Stimulated activated naive CD8-positive, alpha-beta T cell treated with anti-CD3 and anti-CD28 coated beads, Interleukin-15, amount 100 ng/mL, for 72 hours (primary cell): ENCODE measurements at regions not wholly inside any gene's neighbourhood (a gene's known extent, or its start where the extent isn't known, plus 50 kb on each side); places are given as distances from the start of the nearest gene placed in this dataset.
"Not testable (repeated sequence)": the region's sequence is repeated elsewhere in the genome, so short reads cannot be mapped to it uniquely, and the experiment has no call there.

Experiments
- ATAC-seq: fragments of 150-1000 bp; cut with Tn5 transposase; 2 replicates; pipeline ENCODE4 v1.10.0; 2021; ENCODE audit warnings: mild to moderate bottlenecking, moderate library complexity
- DNase-seq, 2 donors: peaks; one replicate each; pipeline ENCODE4 v3.0.0; 2021 to 2022
- H3K27ac Mint-ChIP-seq, 2 donors: one replicate each; pipeline ENCODE4 v1.8.0; 2022; ENCODE audit warnings: mild to moderate bottlenecking in 2 of 2, mixed read lengths in 2 of 2, moderate library complexity in 2 of 2
- H3K27me3 Mint-ChIP-seq: one replicate; pipeline ENCODE4 v1.8.0; 2022; ENCODE audit warnings: mixed read lengths
- H3K4me1 Mint-ChIP-seq: one replicate; pipeline ENCODE4 v1.8.0; 2022; ENCODE audit warnings: mild to moderate bottlenecking, mixed read lengths
- H3K4me3 Mint-ChIP-seq, 2 donors: one replicate each; pipeline ENCODE4 v1.8.0; 2022; ENCODE audit warnings: mild to moderate bottlenecking in 2 of 2, mixed read lengths in 2 of 2, moderate library complexity in 1 of 2
- H3K9me3 Mint-ChIP-seq, 2 donors: one replicate each; pipeline ENCODE4 v1.8.0; 2022; ENCODE audit warnings: mixed read lengths in 2 of 2

DNA sequence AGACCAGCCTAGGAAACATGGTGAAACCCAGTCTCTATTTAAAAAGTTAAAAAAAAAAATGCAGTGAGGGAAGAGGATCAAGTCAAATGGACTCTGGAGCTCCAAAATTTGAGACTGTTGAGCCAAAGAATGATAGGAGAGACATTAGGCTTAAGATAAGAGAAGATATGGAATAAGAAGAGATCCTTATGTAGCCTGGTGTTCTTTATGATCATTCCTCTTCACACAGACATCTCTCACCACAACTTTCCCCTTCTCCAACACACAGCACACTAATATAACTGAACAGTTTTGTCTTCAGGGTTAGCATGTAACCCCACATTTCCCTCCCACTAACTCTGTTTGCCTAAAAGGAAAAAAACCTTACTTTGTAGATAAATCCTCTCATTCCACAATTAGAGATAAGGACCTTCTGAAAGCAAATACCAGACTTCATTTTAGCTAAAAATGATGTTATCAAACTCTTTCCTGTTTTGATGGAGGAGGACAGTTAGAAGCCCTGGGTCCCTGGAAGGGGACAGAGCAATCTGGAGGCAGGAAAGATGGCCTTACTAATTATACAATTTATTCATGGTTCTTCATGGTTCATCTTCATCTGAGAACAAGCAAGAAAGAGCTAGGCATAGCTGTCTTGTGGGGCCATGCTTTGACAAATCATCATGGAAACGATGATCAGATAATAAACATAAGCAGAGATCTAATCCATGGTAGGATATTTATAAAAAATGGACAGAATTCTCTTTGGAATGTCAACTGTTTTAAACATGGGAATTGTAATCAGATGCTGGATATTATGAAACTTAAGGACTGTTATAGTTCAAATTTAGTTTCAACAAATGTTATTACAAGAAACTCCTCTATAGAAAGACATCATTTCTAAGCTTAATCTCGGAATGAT lies 96.7 kb upstream of the S1PR1 start:
- Mint-ChIP-seq H3K4me3 (no peak overlapping the region), H3K4me1 (peaks cover 56% of the 10 kb centered on the region), H3K9me3 (peaks cover 4 to 7% of the 10 kb centered on the region in 2 donors), H3K27ac (no peak overlapping the region), H3K27me3 (no peaks in the 10 kb centered on the region)
- no peak for DNase-seq
- ATAC-seq = no peak

DNA sequence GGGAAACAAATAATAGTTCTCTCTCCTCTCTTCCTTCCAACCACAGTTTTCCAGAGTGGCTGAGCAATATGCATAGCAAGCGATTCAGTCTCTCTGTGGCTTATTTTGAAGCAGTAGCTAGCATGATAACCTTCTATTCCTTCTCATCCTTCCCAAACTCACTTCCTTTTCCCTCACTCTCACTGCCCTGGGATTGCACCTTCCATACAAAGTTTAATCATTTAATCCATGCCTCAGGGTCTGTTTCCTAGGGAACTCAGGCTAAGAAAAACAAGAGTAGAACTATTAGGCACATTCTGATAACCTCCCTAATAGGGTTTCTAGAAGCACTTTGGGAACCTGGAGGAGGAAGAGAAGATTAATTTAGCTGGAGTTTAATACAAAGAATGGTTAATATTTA lies 97.7 kb upstream of the S1PR1 start:
- ATAC-seq (no peak), DNase-seq (no peak)
- no peaks in the 10 kb centered on the region for H3K27me3 Mint-ChIP-seq
- no peak overlapping the region for H3K4me3 Mint-ChIP-seq
- H3K9me3 Mint-ChIP-seq = peaks cover 4 to 7% of the 10 kb centered on the region in 2 donors
- H3K4me1 Mint-ChIP-seq = peaks cover 58% of the 10 kb centered on the region
- H3K27ac Mint-ChIP-seq = no peak overlapping the region

DNA sequence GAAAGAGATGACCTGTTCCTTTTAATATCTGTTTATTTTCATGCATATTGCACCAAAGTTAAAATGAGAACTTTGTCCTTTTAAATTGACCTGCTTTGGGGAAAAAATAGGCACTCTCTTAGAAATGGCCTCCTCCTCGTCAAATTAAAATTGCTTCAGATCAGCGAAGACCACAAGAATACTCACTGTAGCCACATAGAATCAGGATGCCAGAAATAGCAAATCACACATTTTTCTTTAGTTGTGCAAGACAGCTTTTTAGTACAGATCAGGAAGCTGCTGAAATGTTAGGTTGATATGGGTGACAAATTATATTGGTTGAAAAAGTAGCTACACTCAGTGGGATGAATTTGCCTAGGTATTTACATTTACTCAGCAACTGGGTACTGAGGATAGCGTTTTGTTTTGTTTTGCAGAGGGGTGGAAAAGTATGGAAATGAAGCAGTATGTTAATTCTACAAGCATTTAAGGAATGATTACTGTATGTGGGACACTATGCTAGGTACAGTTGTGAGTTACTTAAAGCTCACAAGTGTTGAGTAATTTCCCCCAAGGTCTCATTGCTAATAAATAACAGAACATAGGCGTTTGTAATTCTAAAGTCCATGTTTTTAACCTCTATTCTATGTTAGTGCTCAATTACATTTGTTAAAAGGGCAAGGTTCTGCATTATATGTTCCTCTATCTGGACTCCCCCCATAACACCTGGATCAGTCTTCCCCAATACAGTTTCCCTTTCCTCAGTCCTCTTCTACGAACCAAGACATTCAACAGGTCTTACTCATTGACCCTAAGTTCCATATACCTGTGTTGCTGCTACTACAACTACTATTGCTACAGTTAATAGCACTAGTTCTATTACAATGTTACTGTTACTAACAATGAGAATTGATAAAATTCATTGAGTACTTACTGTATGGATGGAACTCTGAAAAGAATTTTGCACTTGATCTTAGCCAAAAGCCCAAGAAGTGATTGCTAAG lies 99.4 kb upstream of the S1PR1 start:
- H3K27me3 Mint-ChIP-seq = no peaks in the 10 kb centered on the region
- H3K9me3 Mint-ChIP-seq = no peaks in the 10 kb centered on the region
- peak; percentile 78 for ATAC-seq
- H3K4me3 Mint-ChIP-seq = peak overlapping the region; percentile 48 to 49
- peak overlapping the region; percentile 48 to 57 for H3K27ac Mint-ChIP-seq
- no peak for DNase-seq
- peaks cover 67% of the 10 kb centered on the region for H3K4me1 Mint-ChIP-seq

DNA sequence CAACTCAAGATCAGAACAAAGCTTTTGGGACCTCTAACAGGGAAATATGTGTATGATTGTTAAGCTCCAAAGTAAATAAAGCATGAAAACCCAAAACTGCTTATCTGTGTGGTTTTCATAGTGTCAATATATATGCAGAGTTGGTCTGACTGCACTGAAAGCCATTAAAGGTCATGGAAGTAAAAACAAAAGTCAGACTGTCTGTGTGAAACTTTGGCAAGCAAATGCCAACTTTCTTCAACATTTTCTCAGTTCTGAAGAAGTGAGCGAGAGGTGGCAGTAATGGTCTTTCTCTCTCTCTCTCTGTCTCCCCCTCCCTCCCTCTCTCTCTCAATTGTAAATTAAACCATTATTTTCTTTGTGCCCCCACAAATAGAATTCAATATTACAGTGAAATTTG lies 100.1 kb upstream of the S1PR1 start:
- peak; percentile 89 for ATAC-seq
- peak; percentile 28 to 35 for DNase-seq
- peaks cover 70% of the 10 kb centered on the region for H3K4me1 Mint-ChIP-seq

DNA sequence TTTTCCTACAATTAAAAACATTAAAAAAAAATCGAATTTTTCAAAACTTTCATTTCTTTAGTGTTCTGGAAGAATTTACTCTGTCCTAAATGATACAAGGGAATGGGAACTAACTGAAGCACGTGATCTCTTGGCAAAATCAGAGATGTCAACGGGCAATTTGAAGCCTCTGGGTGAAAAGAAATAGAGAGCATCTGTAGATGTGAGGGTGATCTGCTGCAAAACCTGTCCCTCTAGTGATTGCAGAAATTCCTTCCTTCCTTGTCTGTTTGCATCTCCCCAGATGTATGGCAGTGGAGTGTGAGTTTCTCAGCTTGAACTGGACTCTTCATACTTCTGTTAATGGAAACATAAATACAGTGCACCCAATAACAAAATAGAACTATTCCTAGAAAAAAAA lies 100.5 kb upstream of the S1PR1 start:
- DNase-seq = no peak
- no peaks in the 10 kb centered on the region for H3K9me3 Mint-ChIP-seq

More for the DNA sequence above, 100.1 kb upstream of the S1PR1 start:
- H3K27ac Mint-ChIP-seq = peak overlapping the region; percentile 48 to 55
- H3K4me3 Mint-ChIP-seq = peak overlapping the region; percentile 48 to 49
- H3K9me3 Mint-ChIP-seq = no peaks in the 10 kb centered on the region
- no peaks in the 10 kb centered on the region for H3K27me3 Mint-ChIP-seq

DNA sequence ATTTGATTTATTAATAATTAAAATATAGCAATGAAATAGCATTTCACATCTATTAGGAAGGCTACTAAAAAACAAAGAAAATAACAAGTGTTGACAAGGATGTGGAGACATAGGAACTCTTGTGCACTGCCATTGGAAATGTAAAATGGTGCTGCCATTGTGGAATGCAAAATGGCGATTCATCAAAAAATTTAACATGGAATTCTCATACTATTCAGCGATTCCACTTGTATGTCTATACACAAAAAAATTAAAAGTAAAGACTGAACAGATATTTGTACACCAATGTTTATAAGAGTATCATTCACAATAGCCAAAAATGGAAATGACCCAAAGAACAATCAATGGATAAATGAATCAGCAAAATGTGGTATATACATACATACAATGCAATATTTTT lies 101.3 kb upstream of the S1PR1 start:
- no peak for DNase-seq
- no peak for ATAC-seq
- Mint-ChIP-seq H3K27ac (no peak overlapping the region), H3K27me3 (no peaks in the 10 kb centered on the region), H3K9me3 (no peaks in the 10 kb centered on the region), H3K4me3 (no peak overlapping the region), H3K4me1 (peaks cover 82% of the 10 kb centered on the region)

More for the DNA sequence above, 100.5 kb upstream of the S1PR1 start:
- no peaks in the 10 kb centered on the region for H3K27me3 Mint-ChIP-seq
- no peak overlapping the region for H3K27ac Mint-ChIP-seq
- peaks cover 74% of the 10 kb centered on the region for H3K4me1 Mint-ChIP-seq
- peak overlapping the region; percentile 36 to 49 for H3K4me3 Mint-ChIP-seq
- ATAC-seq = no peak

DNA sequence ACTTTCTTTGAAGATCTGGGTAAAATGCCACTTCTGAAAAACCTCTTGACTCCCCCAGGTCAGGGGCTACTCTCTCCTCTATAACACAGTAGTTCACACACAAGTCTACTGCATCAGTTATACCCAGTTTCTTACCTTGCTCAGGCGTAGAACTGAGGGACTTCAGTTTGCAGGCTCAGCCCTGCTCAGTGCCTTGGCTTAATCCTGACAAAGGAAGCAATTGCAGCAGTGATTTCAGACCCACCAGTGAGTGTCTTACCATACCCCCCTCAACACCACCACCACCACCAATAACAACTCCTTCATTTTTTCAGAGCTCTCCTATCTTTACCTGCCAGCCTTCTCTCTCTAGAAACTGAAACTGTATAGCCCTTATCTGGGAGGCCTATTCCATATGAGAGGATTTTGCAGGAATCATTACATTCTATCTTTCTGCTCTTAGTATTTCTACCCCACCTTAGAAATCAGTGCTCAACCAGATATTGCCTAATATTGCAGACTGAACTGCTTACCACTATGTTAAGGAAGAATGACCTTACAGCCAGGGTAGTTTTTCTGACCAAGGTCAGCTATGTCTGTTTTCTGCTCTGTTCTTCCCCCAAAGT lies 105.5 kb upstream of the S1PR1 start:
- no peak overlapping the region for H3K4me3 Mint-ChIP-seq
- no peak overlapping the region for H3K27ac Mint-ChIP-seq
- DNase-seq (no peak), ATAC-seq (peak; percentile 29)
- no peaks in the 10 kb centered on the region for H3K9me3 Mint-ChIP-seq
- peaks cover 68% of the 10 kb centered on the region for H3K4me1 Mint-ChIP-seq
- no peaks in the 10 kb centered on the region for H3K27me3 Mint-ChIP-seq

DNA sequence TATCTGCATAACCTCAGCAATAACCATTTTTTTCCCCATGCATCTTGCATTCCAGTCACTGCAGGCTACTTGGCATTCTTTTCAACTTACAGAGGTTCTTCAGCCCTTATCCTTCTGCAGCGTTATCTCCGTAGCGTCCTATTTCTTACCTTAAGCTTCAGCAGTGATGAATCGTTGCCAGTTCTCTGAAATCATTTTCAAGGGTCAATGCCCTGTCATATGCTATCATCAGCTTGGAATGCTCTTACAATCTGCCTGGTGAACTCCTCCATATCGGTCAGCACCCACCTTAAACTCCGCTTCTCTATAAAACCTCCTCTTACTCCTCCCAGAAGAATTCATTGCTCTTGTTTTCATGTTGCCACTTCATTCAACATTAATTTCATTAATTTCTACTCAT lies 105.1 kb upstream of the DPH5 start:
- Mint-ChIP-seq H3K27ac (no peak overlapping the region), H3K4me3 (no peak overlapping the region), H3K9me3 (no peaks in the 10 kb centered on the region), H3K4me1 (peaks cover 62% of the 10 kb centered on the region), H3K27me3 (no peaks in the 10 kb centered on the region)
- DNase-seq (no peak), ATAC-seq (no peak)

DNA sequence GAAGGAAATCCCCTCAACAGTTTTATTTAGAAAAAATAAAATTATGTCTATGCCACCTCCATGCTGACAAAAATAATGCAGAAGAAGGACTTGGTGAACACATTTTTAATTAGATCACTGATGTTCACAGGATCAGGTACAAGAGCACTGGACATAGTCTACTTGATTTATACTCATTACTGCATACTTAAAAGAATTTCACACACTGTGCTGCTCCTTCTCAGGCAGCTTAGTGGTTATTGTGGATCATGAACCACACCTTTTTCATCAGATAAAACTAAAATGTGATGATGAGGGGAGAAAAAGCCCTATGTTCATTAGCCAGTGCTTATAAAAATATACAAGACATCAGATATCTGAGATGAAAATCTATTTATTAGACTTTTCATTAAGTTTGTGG lies 103.3 kb upstream of the DPH5 start:
- DNase-seq (no peak), ATAC-seq (peak; percentile 40)
- H3K9me3 Mint-ChIP-seq = no peaks in the 10 kb centered on the region
- H3K27ac Mint-ChIP-seq = no peak overlapping the region
- peaks cover 56% of the 10 kb centered on the region for H3K4me1 Mint-ChIP-seq
- no peaks in the 10 kb centered on the region for H3K27me3 Mint-ChIP-seq
- H3K4me3 Mint-ChIP-seq = peak overlapping the region in 1 of 2 donors; percentile 56

DNA sequence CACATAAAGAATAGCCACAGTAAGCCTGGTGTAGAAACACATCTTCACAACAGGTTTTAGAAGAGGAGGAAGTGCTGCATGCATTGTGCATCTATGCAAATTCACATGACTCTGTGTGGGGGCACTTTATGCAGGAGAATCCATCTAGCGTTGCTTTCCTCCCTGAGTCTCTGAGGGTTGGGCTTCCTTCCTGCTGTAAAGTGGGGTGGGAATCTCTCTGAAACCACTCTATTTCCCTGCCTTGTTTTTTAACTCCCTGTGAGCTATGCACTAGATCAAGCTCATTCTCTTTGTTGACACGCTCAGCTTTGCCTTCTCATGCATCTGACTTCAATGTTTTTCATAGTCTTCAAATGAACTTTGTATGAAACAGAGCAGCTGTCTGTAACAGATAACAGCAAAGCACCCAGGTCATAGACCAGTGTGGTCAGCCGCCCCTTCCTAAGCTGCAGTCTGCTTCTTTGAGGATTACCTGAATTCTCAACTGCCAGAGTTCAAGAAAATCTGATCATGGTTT lies 102.7 kb upstream of the DPH5 start:
- H3K27me3 Mint-ChIP-seq = no peaks in the 10 kb centered on the region
- H3K9me3 Mint-ChIP-seq = no peaks in the 10 kb centered on the region
- H3K4me3 Mint-ChIP-seq = peak overlapping the region; percentile 56 to 59
- DNase-seq = no peak
- H3K27ac Mint-ChIP-seq = peak overlapping the region; percentile 60 to 65
- H3K4me1 Mint-ChIP-seq = peaks cover 59% of the 10 kb centered on the region
- ATAC-seq = peak; percentile 60

DNA sequence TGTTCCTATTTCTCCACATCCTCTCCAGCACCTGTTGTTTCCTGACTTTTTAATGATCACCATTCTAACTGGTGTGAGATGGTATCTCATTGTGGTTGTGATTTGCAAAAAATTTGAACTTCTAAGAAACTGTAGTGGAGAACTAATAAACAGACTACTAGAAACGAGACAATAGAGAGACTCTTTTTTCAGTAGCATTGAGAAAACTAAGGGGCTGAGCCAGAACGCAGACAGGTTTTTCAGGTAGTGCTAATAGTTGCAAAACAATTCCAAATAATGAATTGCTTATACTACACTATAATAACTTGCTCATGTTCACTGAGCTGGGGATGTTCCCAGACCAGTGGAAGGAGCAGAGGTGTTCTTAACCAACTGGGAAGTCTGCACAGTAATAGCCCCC lies 98.8 kb upstream of the DPH5 start:
- no peaks in the 10 kb centered on the region for H3K27me3 Mint-ChIP-seq
- DNase-seq (no peak), ATAC-seq (no peak)
- H3K9me3 Mint-ChIP-seq = no peaks in the 10 kb centered on the region
- H3K4me3 Mint-ChIP-seq = no peak overlapping the region
- H3K4me1 Mint-ChIP-seq = peaks cover 60% of the 10 kb centered on the region
- H3K27ac Mint-ChIP-seq = no peak overlapping the region

DNA sequence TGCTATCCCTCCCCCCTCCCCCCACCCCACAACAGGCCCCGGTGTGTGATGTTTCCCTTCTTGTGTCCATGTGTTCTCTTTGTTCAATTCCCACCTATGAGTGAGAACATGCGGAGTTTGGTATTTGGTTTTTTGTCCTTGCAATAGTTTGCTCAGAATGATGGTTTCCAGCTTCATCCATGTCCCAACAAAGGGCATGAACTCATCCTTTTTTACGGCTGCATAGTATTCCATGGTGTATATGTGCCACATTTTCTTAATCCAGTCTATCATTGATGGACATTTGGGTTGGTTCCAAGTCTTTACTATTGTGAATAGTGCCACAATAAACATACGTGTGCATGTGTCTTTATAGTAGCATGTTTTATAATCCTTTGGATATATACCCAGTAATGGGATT lies 98.3 kb upstream of the DPH5 start:
- H3K9me3 Mint-ChIP-seq, H3K27me3 Mint-ChIP-seq, H3K27ac Mint-ChIP-seq, ATAC-seq, H3K4me3 Mint-ChIP-seq, DNase-seq: not testable (repeated sequence)
- peaks cover 60% of the 10 kb centered on the region for H3K4me1 Mint-ChIP-seq

DNA sequence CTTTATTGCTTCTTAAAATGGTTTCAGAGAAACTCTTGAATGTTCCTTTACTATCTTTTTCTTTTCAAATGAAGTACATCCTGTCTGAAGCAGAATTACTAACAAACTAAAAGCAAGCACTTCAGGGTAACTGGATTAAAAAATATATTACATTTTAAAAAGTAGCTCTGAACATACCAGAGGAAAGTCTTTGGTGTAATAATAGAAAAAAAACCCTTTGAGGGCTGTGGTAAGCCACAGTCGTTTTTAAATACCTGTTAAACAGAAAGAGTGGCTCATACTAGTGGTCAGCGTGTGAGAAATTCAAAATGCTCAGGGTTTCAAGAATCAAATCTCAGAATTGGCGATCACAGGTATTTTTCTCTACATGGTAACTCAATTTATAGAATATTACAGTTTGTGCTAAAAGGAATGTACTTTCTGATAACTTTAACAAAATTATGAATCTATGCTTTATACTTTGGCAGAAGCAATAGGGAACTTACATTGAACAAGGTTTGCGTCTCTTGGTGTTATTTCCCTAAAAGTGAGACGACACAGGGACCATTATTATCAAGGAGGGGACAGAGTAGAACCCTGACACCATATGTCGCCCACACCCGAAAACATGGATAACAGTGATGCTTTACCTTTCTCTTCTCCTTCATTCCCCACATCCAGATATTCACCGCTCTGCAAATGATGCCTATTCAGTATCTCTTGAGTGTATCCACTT lies 97.0 kb upstream of the DPH5 start:
- H3K27ac Mint-ChIP-seq = peak overlapping the region; percentile 34 to 64
- DNase-seq (no peak), ATAC-seq (peak; percentile 98)
- no peaks in the 10 kb centered on the region for H3K27me3 Mint-ChIP-seq
- no peaks in the 10 kb centered on the region for H3K9me3 Mint-ChIP-seq
- H3K4me1 Mint-ChIP-seq = peaks cover 51% of the 10 kb centered on the region
- H3K4me3 Mint-ChIP-seq = peak overlapping the region; percentile 53 to 66

DNA sequence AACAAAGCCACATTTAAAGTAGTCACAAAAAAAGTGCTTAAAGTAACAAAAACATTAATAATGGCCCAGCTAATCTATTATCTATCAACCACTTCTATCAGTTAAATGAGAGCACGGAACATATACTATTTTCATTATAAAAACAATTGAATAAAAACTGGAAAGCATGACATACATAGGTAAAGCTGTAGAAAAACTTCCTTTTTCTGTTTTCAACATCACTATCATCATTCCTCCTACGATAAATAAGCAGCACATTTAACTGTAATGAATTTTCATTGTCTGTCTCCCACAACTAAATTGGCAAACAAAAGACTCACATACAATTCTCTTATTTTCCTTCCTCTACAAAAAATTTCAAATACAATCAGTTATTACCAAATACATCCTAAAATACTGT lies 96.4 kb upstream of the DPH5 start:
- Mint-ChIP-seq H3K27ac (peak overlapping the region; percentile 34 to 64), H3K4me3 (peak overlapping the region; percentile 53 to 66), H3K9me3 (no peaks in the 10 kb centered on the region), H3K27me3 (no peaks in the 10 kb centered on the region), H3K4me1 (peaks cover 51% of the 10 kb centered on the region)
- ATAC-seq (no peak), DNase-seq (no peak)

DNA sequence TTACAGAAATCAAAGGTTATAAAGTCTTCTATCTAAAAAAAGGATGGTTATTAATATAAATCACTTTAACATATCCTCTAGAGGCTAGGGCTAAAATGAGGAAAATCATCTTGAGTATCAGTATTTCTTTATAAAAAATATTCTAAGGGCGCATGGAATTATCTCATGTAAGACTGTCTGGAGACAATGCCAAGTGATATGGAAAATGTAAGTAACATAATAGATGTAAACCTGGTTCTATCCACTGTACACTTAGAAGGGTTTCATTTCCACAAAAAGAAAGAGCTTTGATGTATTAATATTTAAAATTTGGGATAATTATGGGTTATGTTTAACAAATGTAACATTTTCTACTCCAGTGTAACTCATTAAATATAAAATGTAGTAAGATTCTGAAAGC lies 95.9 kb upstream of the DPH5 start:
- no peaks in the 10 kb centered on the region for H3K9me3 Mint-ChIP-seq
- DNase-seq (no peak), ATAC-seq (no peak)
- peak overlapping the region in 1 of 2 donors; percentile 66 for H3K4me3 Mint-ChIP-seq
- H3K4me1 Mint-ChIP-seq = peaks cover 51% of the 10 kb centered on the region
- no peaks in the 10 kb centered on the region for H3K27me3 Mint-ChIP-seq
- H3K27ac Mint-ChIP-seq = no peak overlapping the region
